ENCODE measurements at regions not wholly inside any gene's neighbourhood (a gene's known extent, or its start where the extent isn't known, plus 50 kb on each side); places are given as distances from the start of the nearest gene placed in this dataset.

- Histone ChIP-seq H3K4me3 (ENCODE audit: low read length, poor library complexity, severe bottlenecking) (no peak overlapping the region), H3K4me1 (ENCODE audit: insufficient read depth, low read length, poor library complexity, severe bottlenecking) (no peaks in the 10 kb centered on the region), H3K79me2 (ENCODE audit: insufficient read depth, low read length) (no peaks in the 10 kb centered on the region), H3K9me3 (ENCODE audit: insufficient read depth, low read depth, low read length) (no peaks in the 10 kb centered on the region), H2AFZ (ENCODE audit: low read length) (no peak overlapping the region), H3K9me2 (replicated peaks; ENCODE audit: low read depth, low read length) (no peaks in the 10 kb centered on the region), H4K20me1 (ENCODE audit: insufficient read depth, low read length, poor library complexity, severe bottlenecking) (no peaks in the 10 kb centered on the region), H3K9ac (ENCODE audit: low read depth, low read length, poor library complexity, severe bottlenecking) (no peak overlapping the region), H3K27me3 (ENCODE audit: insufficient read depth, low read length, poor library complexity, severe bottlenecking) (no peaks in the 10 kb centered on the region), H3K36me3 (ENCODE audit: insufficient read depth, low read length) (no peaks in the 10 kb centered on the region), H3F3A (ENCODE audit: low read depth) (no peaks in the 10 kb centered on the region), H3K4me2 (ENCODE audit: low read depth, low read length, poor library complexity, severe bottlenecking) (no peak overlapping the region)
- TF ChIP-seq, protein P1, sequence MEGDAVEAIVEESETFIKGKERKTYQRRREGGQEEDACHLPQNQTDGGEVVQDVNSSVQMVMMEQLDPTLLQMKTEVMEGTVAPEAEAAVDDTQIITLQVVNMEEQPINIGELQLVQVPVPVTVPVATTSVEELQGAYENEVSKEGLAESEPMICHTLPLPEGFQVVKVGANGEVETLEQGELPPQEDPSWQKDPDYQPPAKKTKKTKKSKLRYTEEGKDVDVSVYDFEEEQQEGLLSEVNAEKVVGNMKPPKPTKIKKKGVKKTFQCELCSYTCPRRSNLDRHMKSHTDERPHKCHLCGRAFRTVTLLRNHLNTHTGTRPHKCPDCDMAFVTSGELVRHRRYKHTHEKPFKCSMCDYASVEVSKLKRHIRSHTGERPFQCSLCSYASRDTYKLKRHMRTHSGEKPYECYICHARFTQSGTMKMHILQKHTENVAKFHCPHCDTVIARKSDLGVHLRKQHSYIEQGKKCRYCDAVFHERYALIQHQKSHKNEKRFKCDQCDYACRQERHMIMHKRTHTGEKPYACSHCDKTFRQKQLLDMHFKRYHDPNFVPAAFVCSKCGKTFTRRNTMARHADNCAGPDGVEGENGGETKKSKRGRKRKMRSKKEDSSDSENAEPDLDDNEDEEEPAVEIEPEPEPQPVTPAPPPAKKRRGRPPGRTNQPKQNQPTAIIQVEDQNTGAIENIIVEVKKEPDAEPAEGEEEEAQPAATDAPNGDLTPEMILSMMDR (conservative IDR thresholded peaks at IDR 0.05; ENCODE audit: low read length), result no peak
- no peak for TF ChIP-seq EZH2phosphoT487 (IDR thresholded peaks at IDR 0.05; ENCODE audit: borderline replicate concordance)
Observed at GRCh38 chr10:57979956-57980355, 287.7 kb downstream of the IPMK start.

DNA sequence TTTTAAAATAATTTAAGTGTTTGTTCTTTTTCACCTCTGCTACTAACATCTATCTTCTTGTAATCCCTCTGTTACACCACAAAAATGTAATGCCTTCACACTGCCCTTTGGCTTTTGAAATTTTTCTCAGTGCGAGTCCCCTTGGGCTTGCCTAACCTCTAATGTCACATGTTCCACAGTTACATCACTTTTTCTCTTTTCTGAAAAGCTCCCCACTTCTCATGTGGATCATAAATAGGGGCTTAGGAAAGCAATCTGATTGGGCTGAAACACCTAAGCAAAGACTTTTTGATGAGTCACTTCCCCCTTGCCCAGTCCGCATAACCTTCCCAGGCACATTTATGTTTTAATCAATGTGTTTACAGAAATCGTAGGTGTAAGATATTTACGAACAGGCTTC lies 288.2 kb downstream of the IPMK start:
- no peaks in the 10 kb centered on the region for H3K36me3 ChIP-seq (ENCODE audit: insufficient read depth, low read length)
- H3K79me2 ChIP-seq (ENCODE audit: insufficient read depth, low read length), result no peaks in the 10 kb centered on the region
- H3K27me3 ChIP-seq (ENCODE audit: insufficient read depth, low read length, poor library complexity, severe bottlenecking), result no peaks in the 10 kb centered on the region
- no peak overlapping the region for H3K4me2 ChIP-seq (ENCODE audit: low read depth, low read length, poor library complexity, severe bottlenecking)
- H3F3A ChIP-seq (ENCODE audit: low read depth), result no peaks in the 10 kb centered on the region
- H3K4me1 ChIP-seq (ENCODE audit: insufficient read depth, low read length, poor library complexity, severe bottlenecking), result no peaks in the 10 kb centered on the region
- no peaks in the 10 kb centered on the region for H4K20me1 ChIP-seq (ENCODE audit: insufficient read depth, low read length, poor library complexity, severe bottlenecking)
- TF ChIP-seq EZH2phosphoT487 (IDR thresholded peaks at IDR 0.05; ENCODE audit: borderline replicate concordance), result no peak
- TF ChIP-seq, protein P1 (conservative IDR thresholded peaks at IDR 0.05; ENCODE audit: low read length), result no peak
- no peak overlapping the region for H2AFZ ChIP-seq (ENCODE audit: low read length)
- H3K9ac ChIP-seq (ENCODE audit: low read depth, low read length, poor library complexity, severe bottlenecking), result no peak overlapping the region
- no peaks in the 10 kb centered on the region for H3K9me2 ChIP-seq (replicated peaks; ENCODE audit: low read depth, low read length)
- no peaks in the 10 kb centered on the region for H3K9me3 ChIP-seq (ENCODE audit: insufficient read depth, low read depth, low read length)
- no peak overlapping the region for H3K4me3 ChIP-seq (ENCODE audit: low read length, poor library complexity, severe bottlenecking)

DNA sequence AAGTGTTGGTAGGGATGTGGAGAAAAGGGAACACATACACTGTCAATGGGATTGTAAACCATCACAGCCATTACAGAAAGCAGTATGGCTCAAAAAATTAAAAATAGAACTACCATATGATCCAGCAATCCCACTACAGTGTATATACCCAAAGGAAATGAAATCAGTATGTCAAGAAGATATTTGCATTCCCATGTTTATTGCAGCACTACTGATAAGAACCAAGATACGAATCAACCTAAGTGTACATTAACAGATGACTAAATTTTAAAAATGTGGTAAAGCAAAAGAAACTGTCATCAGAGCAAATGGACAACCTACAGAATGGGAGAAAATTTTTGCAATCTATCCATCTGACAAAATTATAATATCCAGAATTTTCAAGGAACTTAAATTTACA lies 290.4 kb downstream of the IPMK start:
- H3K4me1 ChIP-seq (ENCODE audit: insufficient read depth, low read length, poor library complexity, severe bottlenecking), result no peaks in the 10 kb centered on the region
- no peak for TF ChIP-seq EZH2phosphoT487 (IDR thresholded peaks at IDR 0.05; ENCODE audit: borderline replicate concordance)
- TF ChIP-seq, protein P1 (conservative IDR thresholded peaks at IDR 0.05; ENCODE audit: low read length), result no peak

More for the DNA sequence above, 290.4 kb downstream of the IPMK start:
- H3K9ac ChIP-seq (ENCODE audit: low read depth, low read length, poor library complexity, severe bottlenecking), result no peak overlapping the region
- no peaks in the 10 kb centered on the region for H3F3A ChIP-seq (ENCODE audit: low read depth)
- no peaks in the 10 kb centered on the region for H4K20me1 ChIP-seq (ENCODE audit: insufficient read depth, low read length, poor library complexity, severe bottlenecking)
- no peak overlapping the region for H3K4me3 ChIP-seq (ENCODE audit: low read length, poor library complexity, severe bottlenecking)
- no peaks in the 10 kb centered on the region for H3K36me3 ChIP-seq (ENCODE audit: insufficient read depth, low read length)
- H3K27me3 ChIP-seq (ENCODE audit: insufficient read depth, low read length, poor library complexity, severe bottlenecking), result no peaks in the 10 kb centered on the region
- H3K79me2 ChIP-seq (ENCODE audit: insufficient read depth, low read length), result no peaks in the 10 kb centered on the region
- H3K9me3 ChIP-seq (ENCODE audit: insufficient read depth, low read depth, low read length), result no peaks in the 10 kb centered on the region
- no peak overlapping the region for H3K4me2 ChIP-seq (ENCODE audit: low read depth, low read length, poor library complexity, severe bottlenecking)
- no peak overlapping the region for H2AFZ ChIP-seq (ENCODE audit: low read length)
- no peaks in the 10 kb centered on the region for H3K9me2 ChIP-seq (replicated peaks; ENCODE audit: low read depth, low read length)
